PC-3 (cell line): ENCODE measurements at regions not wholly inside any gene's neighbourhood (a gene's known extent, or its start where the extent isn't known, plus 50 kb on each side); places are given as distances from the start of the nearest gene placed in this dataset.

Experiments
- CTCF ChIP-seq: fragments of 300-600 bp; sonication (generic); conservative IDR thresholded peaks from 2 replicates; pipeline ENCODE4 v1.5.1; 2017; ENCODE audit warnings: antibody characterized with exemption, low read depth, mild to moderate bottlenecking, low read length
- EZH2 ChIP-seq: fragments of 300-600 bp; sonication (generic); IDR thresholded peaks from one replicate; pipeline ENCODE4 v1.6.1; 2017; ENCODE audit warnings: antibody characterized with exemption, mild to moderate bottlenecking, low read length; ENCODE audit not compliant: unreplicated experiment

DNA sequence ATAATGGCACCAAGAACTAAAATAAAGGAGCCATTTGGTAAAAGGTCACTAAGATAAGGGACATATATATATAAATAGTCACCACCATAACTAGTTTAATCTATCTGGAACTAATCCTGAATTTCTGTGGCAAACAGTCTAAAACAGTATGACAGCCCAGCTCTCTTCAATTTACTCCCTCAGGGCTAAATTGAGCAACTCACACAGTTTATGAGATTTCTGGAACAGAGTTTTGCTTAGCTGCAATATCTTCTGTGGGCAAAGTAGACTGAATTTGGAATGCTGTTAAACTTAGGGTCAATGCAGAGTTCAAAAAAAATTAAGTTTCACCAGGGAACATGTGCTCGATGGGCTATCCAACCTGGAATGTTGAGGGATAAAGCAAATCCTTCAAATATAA lies 70.1 kb upstream of the VEPH1 start:
- TF ChIP-seq EZH2: no peak
- no peak for TF ChIP-seq CTCF
